HT1080 (cell line): ENCODE measurements at regions not wholly inside any gene's neighbourhood (a gene's known extent, or its start where the extent isn't known, plus 50 kb on each side); places are given as distances from the start of the nearest gene placed in this dataset.
"Not testable (repeated sequence)": the region's sequence is repeated elsewhere in the genome, so short reads cannot be mapped to it uniquely, and the experiment has no call there.

Experiments used
- DNase-seq: peaks from one replicate; pipeline ENCODE4 v3.0.0-alpha.2; 2015; ENCODE audit warnings: low read depth

GRCh38 chr1:199508072-199508471 lies 519.4 kb upstream of the NR5A2 start:
- no peak for DNase-seq

- DNase-seq = no peak
Measured at GRCh38 chr1:199508653-199509052, 518.9 kb upstream of the NR5A2 start.

GRCh38 chr1:199509456-199509855 lies 518.1 kb upstream of the NR5A2 start:
- DNase-seq = no peak

- DNase-seq = no peak
Measured at GRCh38 chr1:199510314-199510713, 517.2 kb upstream of the NR5A2 start.

- DNase-seq = no peak
Measured at GRCh38 chr1:199512037-199512710, 515.3 kb upstream of the NR5A2 start.

GRCh38 chr1:199515261-199515660 lies 512.2 kb upstream of the NR5A2 start:
- DNase-seq = no peak

GRCh38 chr1:199522338-199522737 lies 505.2 kb upstream of the NR5A2 start:
- DNase-seq = no peak

- no peak for DNase-seq
Measured at GRCh38 chr1:199522936-199523335, 504.6 kb upstream of the NR5A2 start.

GRCh38 chr1:199529324-199529723 lies 498.2 kb upstream of the NR5A2 start:
- no peak for DNase-seq

- not testable (repeated sequence) for DNase-seq
Measured at GRCh38 chr1:199533361-199533760, 494.1 kb upstream of the NR5A2 start.

- DNase-seq = peak; percentile 9
Measured at GRCh38 chr1:199545780-199546179, 481.7 kb upstream of the NR5A2 start.

GRCh38 chr1:199546323-199546722 lies 481.2 kb upstream of the NR5A2 start:
- peak; percentile 73 for DNase-seq

GRCh38 chr1:199549421-199549820 lies 478.1 kb upstream of the NR5A2 start:
- DNase-seq = no peak

GRCh38 chr1:199550199-199551065 lies 477.1 kb upstream of the NR5A2 start:
- DNase-seq = no peak

- DNase-seq = peak; percentile 74
Measured at GRCh38 chr1:199551967-199552565, 475.4 kb upstream of the NR5A2 start.

GRCh38 chr1:199553104-199553503 lies 474.4 kb upstream of the NR5A2 start:
- DNase-seq = no peak

- no peak for DNase-seq
Measured at GRCh38 chr1:199561334-199561733, 466.2 kb upstream of the NR5A2 start.

- DNase-seq = no peak
Measured at GRCh38 chr1:199573047-199573446, 454.5 kb upstream of the NR5A2 start.

GRCh38 chr1:199574950-199575349 lies 452.6 kb upstream of the NR5A2 start:
- DNase-seq = no peak

GRCh38 chr1:199580300-199580699 lies 447.2 kb upstream of the NR5A2 start:
- DNase-seq = no peak

GRCh38 chr1:199585392-199585791 lies 442.1 kb upstream of the NR5A2 start:
- DNase-seq = peak; percentile 11

- DNase-seq = peak; percentile 21
Measured at GRCh38 chr1:199590708-199591107, 436.8 kb upstream of the NR5A2 start.
